ENCODE measurements at regions not wholly inside any gene's neighbourhood (a gene's known extent, or its start where the extent isn't known, plus 50 kb on each side); places are given as distances from the start of the nearest gene placed in this dataset.
A peak's percentile ranks its signal among the peaks of the same experiment; 100 is the strongest.

GRCh38 chr4:152100379-152101201 lies 339.8 kb upstream of the GATB start:
- no peak overlapping the region for H3K4me2 ChIP-seq
- no peak overlapping the region for H2AFZ ChIP-seq
- WGBS (ENCODE audit: low lambda C conversion rate, missing lambda C conversion rate) = 93% methylated on average over 6 of the region's 6 CpGs
- H3K9me3 ChIP-seq (ENCODE audit: low read depth) = no peaks in the 10 kb centered on the region
- no peak overlapping the region for H3K4me3 ChIP-seq
- no peaks in the 10 kb centered on the region for H3K27me3 ChIP-seq
- peaks cover 18% of the 10 kb centered on the region for H3K4me1 ChIP-seq (ENCODE audit: insufficient read depth)
- no peaks in the 10 kb centered on the region for H3K79me2 ChIP-seq
- DNase-seq (ENCODE audit: low spot score) = no peak
- TF ChIP-seq EZH2 (IDR thresholded peaks at IDR 0.05; ENCODE audit: borderline replicate concordance) (no peak), CTCF (IDR thresholded peaks at IDR 0.05; ENCODE audit: poor library complexity) (no peak), EZH2phosphoT487 (IDR thresholded peaks at IDR 0.05; ENCODE audit: low read depth, severe bottlenecking, unreplicated experiment) (no peak)
- peak overlapping the region; percentile 79 for H3K27ac ChIP-seq
- no peaks in the 10 kb centered on the region for H4K20me1 ChIP-seq (ENCODE audit: insufficient read depth, poor library complexity, severe bottlenecking)
- no peaks in the 10 kb centered on the region for H3K9me2 ChIP-seq (replicated peaks; ENCODE audit: insufficient read depth)
- no peaks in the 10 kb centered on the region for H3K36me3 ChIP-seq (replicated peaks; ENCODE audit: insufficient read depth, low read depth)

- 96% methylated on average over 7 of the region's 7 CpGs for WGBS (ENCODE audit: low lambda C conversion rate, missing lambda C conversion rate)
- H3K36me3 ChIP-seq (replicated peaks; ENCODE audit: insufficient read depth, low read depth) = no peaks in the 10 kb centered on the region
- DNase-seq (ENCODE audit: low spot score) = no peak
- H3K27ac ChIP-seq = no peak overlapping the region
- no peaks in the 10 kb centered on the region for H3K9me3 ChIP-seq (ENCODE audit: low read depth)
- no peak overlapping the region for H3K4me3 ChIP-seq
- TF ChIP-seq CTCF (IDR thresholded peaks at IDR 0.05; ENCODE audit: poor library complexity) (no peak), EZH2phosphoT487 (IDR thresholded peaks at IDR 0.05; ENCODE audit: low read depth, severe bottlenecking, unreplicated experiment) (no peak), EZH2 (IDR thresholded peaks at IDR 0.05; ENCODE audit: borderline replicate concordance) (no peak)
- H3K9me2 ChIP-seq (replicated peaks; ENCODE audit: insufficient read depth) = no peaks in the 10 kb centered on the region
- H3K4me2 ChIP-seq = no peak overlapping the region
- H3K4me1 ChIP-seq (ENCODE audit: insufficient read depth) = peaks cover 18% of the 10 kb centered on the region
- no peaks in the 10 kb centered on the region for H3K27me3 ChIP-seq
- no peaks in the 10 kb centered on the region for H3K79me2 ChIP-seq
- no peak overlapping the region for H2AFZ ChIP-seq
- no peaks in the 10 kb centered on the region for H4K20me1 ChIP-seq (ENCODE audit: insufficient read depth, poor library complexity, severe bottlenecking)
Measured at GRCh38 chr4:152099981-152100378, 339.2 kb upstream of the GATB start.

GRCh38 chr4:152099555-152099954 lies 338.7 kb upstream of the GATB start:
- Histone ChIP-seq H3K9me3 (ENCODE audit: low read depth) (no peaks in the 10 kb centered on the region), H2AFZ (no peak overlapping the region), H3K4me2 (no peak overlapping the region), H3K79me2 (no peaks in the 10 kb centered on the region), H3K4me3 (no peak overlapping the region), H3K36me3 (replicated peaks; ENCODE audit: insufficient read depth, low read depth) (no peaks in the 10 kb centered on the region), H3K9me2 (replicated peaks; ENCODE audit: insufficient read depth) (no peaks in the 10 kb centered on the region), H3K27ac (no peak overlapping the region), H4K20me1 (ENCODE audit: insufficient read depth, poor library complexity, severe bottlenecking) (no peaks in the 10 kb centered on the region), H3K4me1 (ENCODE audit: insufficient read depth) (peaks cover 18% of the 10 kb centered on the region), H3K27me3 (no peaks in the 10 kb centered on the region)
- WGBS (ENCODE audit: low lambda C conversion rate, missing lambda C conversion rate) = 90% methylated on average over 2 of the region's 2 CpGs
- no peak for TF ChIP-seq CTCF (IDR thresholded peaks at IDR 0.05; ENCODE audit: poor library complexity)
- no peak for TF ChIP-seq EZH2phosphoT487 (IDR thresholded peaks at IDR 0.05; ENCODE audit: low read depth, severe bottlenecking, unreplicated experiment)
- TF ChIP-seq EZH2 (IDR thresholded peaks at IDR 0.05; ENCODE audit: borderline replicate concordance) = no peak
- no peak for DNase-seq (ENCODE audit: low spot score)

Data from hepatocyte (in vitro differentiated cells).